GM21447 (cell line): ENCODE measurements at regions not wholly inside any gene's neighbourhood (a gene's known extent, or its start where the extent isn't known, plus 50 kb on each side); places are given as distances from the start of the nearest gene placed in this dataset.
"Not testable (repeated sequence)": the region's sequence is repeated elsewhere in the genome, so short reads cannot be mapped to it uniquely, and the experiment has no call there.

Experiments
- ATAC-seq: cut with Tn5 transposase; IDR thresholded peaks from one replicate; pipeline ENCODE4 v1.9.1; 2021; ENCODE audit not compliant: unreplicated experiment

DNA sequence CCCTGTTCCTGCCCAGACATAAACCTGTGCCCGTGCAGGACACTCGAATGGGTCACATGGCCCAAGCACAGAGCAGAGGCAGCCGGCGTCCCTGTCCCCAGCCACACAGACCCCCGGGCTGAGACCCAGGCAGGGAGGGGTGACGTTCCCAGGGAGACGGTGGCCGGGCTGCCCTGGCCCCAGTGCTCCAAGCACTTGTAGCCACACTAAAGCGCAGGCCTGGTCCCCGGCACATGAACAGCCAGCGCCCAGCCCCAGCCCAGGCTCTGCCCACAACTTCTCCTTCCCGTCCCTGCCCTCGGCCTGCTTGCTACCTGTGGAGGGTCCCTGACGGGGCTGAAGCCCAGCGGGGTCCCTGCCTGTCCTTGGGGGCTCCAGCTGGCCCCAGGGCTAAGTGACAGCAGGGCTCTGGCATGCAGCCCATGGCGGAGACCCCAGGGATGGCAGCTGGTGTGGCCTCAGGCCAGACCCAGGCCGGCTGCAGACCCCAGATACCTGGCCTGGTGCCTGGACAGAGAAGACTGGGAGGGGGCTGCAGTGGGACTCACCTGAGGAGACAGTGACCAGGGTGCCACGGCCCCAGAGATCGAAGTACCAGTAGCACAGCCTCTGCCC lies 338.4 kb downstream of the TMEM121 start:
- no peak for ATAC-seq

DNA sequence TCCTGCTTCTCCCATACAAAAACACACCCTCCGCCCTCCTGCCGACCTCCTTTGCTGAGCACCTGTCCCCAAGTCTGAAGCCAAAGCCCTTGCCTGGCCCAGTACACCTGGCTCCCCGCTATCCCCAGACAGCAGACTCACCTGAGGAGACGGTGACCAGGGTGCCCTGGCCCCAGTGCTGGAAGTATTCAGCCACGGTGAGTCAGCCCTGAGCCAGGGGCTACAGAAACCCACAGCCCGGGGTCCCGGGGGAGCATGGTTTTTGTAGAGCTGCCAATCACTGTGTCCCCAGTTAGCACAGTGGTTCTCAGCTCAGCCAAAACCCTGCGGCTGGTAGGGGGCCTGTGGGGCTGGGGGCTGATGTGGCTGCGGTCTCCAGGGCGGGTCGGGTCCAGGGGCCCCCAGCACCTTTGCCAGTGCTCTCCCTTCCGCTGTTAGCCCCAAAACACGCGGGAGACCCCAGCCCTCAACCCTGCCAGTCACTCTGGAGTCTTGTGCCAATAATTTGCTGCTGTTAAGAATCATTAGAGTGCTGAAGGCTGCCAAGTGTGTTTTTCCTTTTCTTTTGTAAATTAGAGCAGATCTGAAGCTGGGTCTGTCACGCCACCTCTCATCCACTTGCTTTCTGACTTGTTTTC lies 339.0 kb downstream of the TMEM121 start:
- ATAC-seq: no peak

DNA sequence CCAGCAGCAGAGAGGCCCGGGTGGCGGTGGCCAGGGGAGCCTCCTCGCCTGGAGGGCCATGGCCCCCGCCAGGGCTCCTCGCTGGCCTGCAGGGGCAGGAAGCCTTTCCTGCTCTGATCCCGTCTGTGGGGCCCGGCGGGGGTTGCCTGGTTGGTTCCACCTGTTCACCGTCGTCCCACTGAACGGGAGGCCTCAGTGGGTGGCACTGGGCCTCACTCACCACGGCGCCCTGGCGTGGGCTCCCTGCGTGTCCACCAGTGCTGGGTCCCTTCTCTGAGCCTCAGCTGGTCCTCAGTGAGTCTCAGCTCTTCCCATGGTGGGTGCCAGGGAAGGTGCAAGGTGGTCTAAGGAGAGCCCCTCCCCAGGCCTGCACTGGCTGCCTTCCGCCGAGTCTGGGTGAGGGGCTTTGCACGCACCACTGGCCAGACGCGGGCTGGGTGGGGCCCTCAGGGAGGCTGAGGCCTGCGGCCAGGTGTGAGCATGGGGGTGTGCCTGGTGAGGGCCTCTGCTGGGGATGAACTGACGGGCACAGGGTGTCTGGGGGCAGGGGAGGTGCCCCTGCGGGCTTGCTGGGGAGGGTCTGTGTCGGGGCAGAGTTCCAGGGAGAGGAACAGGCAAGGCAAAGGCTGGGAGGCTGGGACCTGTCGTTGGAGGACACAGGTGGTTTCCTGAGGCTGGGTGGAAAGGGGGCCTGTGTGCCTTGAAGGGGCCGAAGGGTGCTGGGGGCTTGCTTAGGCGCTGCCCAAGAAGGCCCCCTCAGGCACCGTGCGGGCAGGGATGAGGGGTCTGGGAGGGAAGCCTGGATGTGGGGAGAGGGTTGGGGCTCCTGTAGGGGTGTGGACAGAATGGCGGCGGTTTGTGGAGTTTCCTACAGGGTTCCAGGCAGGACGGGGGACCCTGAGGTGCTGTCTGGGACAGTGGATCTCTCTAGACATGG lies 339.8 kb downstream of the TMEM121 start:
- ATAC-seq: no peak

DNA sequence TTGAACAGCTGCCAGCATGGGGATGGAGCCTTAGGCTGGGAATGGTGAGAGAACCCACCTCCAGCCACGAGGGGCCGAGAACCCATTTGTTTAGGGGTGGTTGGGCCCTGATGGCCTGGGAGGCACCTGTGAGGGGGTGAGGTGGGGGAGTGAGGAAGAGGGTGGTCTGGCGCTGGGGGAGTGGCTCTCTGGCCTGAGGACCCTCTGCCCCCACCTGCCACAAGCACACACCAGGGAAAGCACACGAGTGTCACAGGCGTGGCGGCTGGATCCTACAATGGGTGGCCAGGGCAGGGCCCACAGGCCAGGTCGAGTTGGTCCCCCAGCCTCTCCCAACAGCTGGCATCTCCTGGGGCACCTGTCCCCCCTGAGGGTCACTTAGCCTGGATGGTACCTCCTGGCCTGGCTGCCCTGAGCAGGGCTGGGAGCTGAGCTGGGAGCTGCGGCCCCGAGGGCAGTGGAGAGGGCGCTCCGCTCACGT lies 340.5 kb downstream of the TMEM121 start:
- ATAC-seq: no peak

DNA sequence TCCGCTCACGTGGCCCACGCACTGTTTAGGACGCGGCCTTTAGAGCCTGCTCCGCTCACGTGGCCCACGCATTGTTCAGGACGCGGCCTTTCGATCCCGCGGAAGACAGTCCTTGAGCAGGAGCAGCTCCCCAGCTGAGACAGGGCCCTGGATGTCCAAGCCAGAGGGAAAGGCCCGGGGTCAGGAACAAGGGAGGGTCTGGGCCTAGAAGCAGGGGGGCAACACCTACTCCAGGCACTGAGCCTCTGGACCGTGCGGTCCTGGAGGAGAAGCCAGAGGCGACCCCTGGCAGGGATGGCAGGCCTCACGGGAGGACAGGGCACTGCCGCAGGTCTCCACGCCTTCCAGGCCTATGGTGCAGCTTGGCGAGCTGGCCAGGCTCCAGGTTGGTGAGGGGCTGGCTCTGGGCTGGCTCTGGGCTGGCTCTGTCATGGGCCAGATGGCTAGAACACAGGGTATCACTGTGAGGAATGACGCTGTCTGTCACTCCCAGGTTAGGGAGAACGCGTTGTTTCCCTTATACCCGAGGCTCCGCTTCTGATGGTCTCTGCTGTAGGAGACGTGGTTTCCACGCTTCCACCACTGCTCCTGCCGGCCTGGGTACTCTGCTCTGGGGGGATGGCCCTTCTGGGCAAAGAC lies 341.7 kb downstream of the TMEM121 start:
- no peak for ATAC-seq

DNA sequence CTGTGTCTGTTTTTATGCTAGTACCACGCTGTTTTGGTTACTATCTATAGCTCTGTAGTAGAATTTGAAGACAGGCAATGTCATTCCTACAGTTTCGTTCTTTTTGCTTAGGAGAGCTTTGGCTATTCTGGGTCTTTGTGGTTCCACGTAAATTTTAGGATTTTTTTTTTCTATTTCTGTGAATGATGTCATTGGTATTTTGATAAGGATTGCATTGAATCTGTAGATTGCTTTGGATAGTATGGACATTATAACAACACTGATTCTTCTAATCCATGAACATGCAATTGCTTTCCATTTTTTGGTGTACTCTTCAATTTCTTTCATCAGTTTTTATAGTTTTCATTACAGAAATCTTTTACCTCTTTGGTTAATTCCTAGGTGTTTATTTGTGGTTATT lies 345.2 kb downstream of the TMEM121 start:
- no peak for ATAC-seq

DNA sequence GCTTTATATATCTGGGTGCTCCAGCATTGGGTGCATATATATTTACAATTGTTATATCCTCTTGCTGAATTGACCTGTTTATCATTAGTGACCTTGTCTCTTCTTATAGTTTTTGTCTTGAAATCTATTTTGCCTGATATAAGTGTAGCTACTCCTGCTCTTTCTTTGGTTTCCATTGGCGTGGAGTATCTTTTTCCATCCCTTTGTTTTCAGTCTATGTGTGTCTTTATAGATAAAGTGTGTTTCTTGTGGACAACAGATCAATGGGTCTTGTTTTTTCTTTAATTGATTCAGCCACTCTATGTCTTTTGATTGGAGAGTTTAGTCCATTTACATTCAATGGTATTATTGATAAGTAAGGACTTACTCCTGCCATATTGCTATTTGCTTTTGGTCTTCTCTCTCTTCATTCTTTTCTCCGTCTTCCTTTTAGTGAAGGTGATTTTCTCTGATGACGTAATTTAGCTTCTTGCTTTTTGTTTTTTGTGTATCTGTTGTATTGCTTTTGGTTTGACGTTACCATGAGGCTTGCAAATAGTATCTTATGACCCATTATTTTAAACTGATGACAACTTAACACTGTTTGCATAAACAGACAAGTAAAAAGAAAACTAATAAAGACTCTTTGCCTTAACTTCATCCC lies 347.6 kb downstream of the TMEM121 start:
- ATAC-seq: no peak

DNA sequence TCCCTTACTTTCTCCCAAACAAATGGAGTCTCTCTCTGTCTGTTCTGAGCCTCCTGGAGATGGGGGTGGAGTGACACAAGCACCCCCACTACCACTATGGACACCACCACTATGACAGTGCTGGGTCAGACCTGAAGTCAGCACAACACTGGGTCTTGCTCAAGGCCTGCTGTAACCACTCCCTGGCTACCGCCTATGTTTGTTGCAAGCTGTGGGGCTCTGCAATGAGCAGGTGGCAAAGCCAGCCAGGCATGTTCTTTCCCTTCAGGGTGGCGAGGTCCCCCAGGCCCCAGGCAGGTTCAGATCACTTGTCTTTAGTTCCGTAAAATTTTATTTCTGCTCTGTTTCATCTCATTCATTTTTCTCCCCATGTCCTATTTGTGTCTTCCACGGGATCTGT lies 349.8 kb downstream of the TMEM121 start:
- no peak for ATAC-seq

DNA sequence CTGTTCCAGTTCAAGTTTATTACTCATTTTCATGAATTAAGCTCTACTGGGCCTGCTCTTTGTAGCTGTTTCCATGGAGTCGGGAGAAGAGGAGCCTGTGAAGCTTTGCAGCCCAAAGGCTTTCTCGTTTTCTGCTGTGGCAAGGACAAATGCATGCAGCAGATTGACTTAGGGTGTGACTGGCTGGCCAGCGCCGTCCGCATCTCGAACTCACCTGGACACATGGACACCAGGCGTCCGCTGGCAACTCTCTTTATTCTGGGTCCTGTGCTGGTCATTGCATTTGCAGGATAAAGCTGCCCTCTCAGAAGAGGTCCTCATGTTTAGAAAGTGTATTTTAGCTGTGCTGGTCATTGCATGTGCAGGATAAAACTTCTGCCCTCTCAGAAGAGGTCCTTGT lies 350.4 kb downstream of the TMEM121 start:
- ATAC-seq: no peak

DNA sequence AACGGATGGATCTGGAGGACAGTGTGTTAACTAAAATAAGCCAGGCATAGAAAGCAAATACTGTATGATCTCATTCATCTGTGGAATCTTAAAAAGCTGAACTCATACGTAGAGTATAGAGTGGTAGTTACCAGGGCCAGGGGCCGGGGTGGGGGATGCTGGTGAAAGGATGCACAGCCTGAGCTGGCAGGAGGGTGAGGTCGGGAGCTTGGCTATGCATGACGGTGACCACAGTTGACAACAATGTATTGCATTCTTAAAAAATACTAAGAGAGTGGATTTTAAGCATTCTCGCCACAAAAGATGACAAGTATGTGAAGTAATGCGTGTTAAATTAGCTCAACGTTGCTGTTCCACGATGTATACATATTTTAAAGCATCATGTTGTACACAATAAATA lies 351.3 kb downstream of the TMEM121 start:
- ATAC-seq: no peak

DNA sequence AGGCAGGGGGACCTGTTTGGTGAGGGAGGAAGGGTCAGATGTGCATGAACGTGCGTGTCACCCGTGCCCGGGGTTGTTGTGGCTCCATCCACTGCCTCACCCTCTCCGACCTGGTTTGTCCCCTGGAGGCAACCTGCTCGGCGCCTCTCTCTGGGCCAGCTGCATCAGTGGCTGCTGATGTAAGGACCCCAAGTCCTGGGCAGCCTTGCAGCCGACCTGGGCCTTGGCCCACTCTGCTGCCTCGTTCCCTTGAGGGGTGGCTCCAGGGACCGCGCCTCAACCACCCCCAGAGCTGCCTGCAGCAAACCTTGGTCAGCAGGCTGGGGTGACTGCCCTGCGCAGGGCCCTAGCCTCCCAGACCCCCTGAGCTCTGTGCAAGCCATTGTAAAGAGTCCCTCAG lies 351.7 kb downstream of the TMEM121 start:
- ATAC-seq: no peak

DNA sequence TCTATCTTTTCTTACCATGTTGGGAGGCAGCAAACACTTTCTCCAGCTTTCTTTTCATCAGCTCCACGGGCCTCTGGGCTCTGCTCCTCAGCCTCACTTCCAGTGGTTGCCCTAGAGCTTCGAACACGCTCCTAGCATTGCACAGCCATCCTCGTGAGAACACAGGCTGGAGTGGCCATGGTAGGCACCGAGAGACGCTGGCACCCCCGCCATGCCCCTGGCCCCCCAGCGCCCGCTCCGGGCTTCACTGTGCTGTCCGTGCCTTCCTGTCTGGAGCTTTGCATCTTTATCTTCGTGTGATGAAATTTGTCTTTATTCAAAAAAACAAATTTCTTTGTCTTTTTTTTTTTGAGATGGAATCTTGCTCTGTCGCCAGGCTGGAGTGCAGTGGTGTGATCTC lies 352.2 kb downstream of the TMEM121 start:
- ATAC-seq: no peak

DNA sequence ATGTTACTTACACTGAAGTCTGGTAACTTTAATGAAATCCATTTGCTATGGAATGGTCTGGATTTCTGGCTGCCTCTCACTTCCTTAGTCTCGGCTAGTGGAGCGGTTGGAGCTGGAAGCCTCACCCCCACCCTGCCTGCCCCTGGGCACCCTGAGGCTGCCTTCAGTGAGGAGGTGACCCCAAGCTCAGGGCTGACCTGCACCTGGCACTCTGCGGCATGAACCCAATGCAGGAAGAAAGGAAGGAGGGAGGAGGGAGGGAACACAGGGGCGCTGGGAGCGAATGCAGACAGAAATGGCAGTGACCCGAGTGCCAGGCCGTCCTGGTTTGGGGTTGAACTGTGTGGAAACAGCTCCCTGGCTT lies 353.1 kb downstream of the TMEM121 start:
- ATAC-seq: no peak

DNA sequence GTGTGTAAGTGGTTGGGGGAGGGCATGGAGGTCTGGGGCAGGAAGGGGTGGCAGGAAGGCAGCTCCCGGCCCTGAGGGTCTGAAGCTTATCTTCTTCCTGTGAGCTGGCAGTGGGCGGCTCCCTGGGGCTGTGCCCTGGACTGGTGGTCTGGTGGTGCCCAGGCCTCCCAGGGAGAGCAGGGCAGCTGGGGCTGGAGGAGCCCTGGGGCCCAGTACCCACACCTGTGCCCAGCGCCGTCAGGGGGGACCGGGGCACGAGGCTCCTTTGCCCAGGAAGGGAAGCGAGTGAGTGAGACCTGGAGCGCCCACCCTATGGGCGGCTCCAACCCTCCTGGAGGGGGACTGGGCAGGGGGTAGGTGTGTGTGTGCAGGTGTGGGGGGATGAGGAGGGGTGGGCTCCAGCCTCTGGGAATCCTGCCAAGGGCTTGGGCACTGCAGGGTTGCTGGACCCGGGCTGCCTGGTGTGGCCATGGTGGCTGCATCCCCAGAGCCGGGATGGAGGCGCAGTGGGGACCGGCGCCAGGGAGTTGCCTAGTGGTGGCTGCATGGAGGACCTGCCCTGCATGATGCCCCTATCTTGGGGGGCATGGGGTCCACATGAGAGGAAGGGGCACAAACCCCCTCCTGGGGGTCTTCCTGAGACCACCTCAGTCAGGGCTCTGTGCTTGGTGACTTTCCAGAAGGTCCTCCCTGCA lies 353.6 kb downstream of the TMEM121 start:
- no peak for ATAC-seq

DNA sequence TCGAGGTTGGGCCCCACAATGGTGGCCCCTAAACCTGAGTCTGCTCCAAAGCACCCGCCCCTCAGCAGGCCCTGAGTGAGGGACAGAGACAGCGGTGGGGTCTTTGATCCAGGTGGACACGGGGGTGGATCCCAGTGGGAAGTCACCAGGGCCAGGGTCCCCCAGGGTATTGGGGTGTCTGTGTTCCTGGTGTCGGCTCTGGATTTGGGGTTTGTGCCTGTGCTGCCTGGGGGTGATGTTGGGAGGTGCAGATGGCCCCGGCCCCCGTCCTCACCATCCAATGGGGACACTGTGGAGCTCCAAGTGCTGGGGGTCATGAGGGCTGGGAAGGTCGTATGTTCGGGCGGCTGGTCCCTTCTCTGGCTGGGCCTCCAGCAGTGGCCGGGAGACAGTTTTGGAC lies 354.2 kb downstream of the TMEM121 start:
- ATAC-seq: no peak

DNA sequence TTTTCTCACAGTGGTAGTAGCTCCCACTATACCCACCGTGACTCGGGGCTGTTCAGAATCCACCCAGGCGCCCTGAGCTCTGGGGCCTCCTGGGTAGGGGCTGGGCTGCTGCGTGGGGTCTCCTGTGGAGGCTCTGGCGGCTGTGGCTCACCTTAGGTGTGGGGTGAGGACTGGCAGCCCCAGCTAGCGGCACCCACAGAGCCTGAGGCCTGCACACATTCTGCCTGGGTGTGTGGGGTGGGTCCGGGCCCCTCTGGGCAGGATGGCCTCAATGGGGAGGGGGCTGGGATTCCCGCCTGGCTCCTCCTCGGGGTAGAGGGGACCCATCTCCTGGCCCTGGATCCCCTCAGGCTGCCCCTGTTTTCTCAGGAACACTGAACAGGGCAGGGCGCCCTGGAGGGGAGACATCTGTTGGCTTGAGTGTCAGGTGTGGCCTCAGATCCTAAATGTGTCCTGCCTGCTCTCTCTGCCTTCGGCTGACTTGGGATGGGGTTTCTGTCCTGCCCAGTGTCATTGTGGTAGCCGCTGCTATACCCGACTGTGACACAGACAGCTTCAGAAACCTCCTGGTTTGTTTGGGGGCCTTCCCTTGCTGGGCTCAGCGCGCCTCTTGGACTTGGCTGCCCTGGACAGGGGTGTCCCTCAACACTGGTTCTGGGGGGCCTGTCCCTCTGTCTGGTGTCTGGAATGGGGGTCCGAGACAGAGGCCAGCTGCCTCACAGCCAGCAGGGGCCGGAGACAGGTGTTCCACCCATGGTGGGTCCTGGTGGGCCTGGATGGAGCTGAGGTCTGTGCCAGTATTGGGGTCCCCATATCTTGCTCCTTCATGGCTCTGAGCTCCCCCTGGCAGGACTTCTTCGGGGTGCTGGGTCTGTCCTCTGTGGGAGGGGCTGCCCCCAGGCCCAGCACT lies 354.9 kb downstream of the TMEM121 start:
- ATAC-seq: no peak

DNA sequence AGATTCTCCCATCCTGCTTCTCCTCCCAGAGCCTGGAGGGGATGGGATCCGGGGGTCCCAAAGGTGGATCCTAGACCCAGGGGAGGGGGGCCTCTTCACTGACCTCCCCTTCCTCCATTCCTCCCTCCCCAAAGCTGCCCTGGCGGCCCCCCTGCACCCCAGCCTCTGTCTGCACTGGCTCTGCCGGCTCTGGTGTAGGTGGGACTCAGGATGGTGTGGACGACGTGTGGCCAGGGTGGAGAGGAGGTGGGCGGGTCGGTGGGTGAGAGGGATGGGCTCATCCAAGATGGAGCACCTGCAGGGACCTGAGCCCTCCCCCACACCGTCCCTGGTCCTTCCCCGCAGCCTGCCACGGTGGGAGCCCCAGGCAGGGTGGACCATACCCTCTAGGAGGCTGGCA lies 355.6 kb downstream of the TMEM121 start:
- ATAC-seq: not testable (repeated sequence)

DNA sequence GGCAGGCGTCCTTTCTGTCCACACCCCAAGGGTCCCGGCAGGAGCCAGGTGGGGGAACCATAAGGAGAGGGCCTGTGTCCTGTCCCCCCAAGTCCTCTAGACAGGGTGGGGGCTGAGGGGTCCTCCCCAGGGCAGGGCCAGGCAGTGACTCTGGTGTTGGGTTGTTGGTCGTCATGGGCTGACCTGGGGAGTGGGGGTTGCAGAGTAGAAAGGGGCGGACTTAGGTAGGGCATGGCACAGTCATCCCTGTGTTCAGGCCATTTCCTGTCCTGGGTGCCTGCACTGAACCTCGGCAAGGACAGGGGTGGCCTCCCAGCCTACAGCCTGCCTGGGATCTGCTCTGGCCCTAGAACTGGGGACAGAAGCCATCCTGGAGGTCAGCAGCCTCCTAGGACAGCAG lies 356.2 kb downstream of the TMEM121 start:
- no peak for ATAC-seq
